Liver (tissue), 8 donors: ENCODE measurements at regions not wholly inside any gene's neighbourhood (a gene's known extent, or its start where the extent isn't known, plus 50 kb on each side); places are given as distances from the start of the nearest gene placed in this dataset.

Source experiments
- DNase-seq: peaks from one replicate; pipeline ENCODE4 v3.0.0-alpha.2; 2017; ENCODE audit warnings: low spot score
- H3K27ac ChIP-seq, 2 donors: one replicate each; pipeline ENCODE4 v1.7.0; 2013; ENCODE audit warnings: inconsistent platforms in 2 of 2, low read length in 2 of 2, control low read depth in 1 of 2, low read depth in 1 of 2, mild to moderate bottlenecking in 1 of 2
- H3K27me3 ChIP-seq, 4 donors: one replicate each; pipeline versions ENCODE4 v1.6.1 to v1.7.0; 2013; ENCODE audit warnings: low read length in 3 of 4, inconsistent platforms in 1 of 4, mild to moderate bottlenecking in 1 of 4, moderate library complexity in 1 of 4; ENCODE audit not compliant: control insufficient read depth in 4 of 4, insufficient read depth in 4 of 4
- H3K36me3 ChIP-seq, 4 donors: one replicate each; pipeline versions ENCODE4 v1.6.1 to v1.7.0; 2013; ENCODE audit warnings: low read length in 3 of 4, mild to moderate bottlenecking in 3 of 4, low read depth in 1 of 4, moderate library complexity in 1 of 4; ENCODE audit not compliant: control insufficient read depth in 4 of 4, insufficient read depth in 3 of 4
- H3K4me1 ChIP-seq, 4 donors: one replicate each; pipeline versions ENCODE4 v1.6.1 to v1.7.0; 2013; ENCODE audit warnings: low read length in 3 of 4, mild to moderate bottlenecking in 3 of 4, moderate library complexity in 1 of 4; ENCODE audit not compliant: control insufficient read depth in 4 of 4, insufficient read depth in 4 of 4
- H3K4me3 ChIP-seq, 3 donors: one replicate each; pipeline versions ENCODE4 v1.6.1 to v1.7.0; 2013; ENCODE audit warnings: low read length in 3 of 3, control low read depth in 1 of 3, low read depth in 1 of 3, mild to moderate bottlenecking in 1 of 3
- H3K9ac ChIP-seq, 2 donors: one replicate each; pipeline ENCODE4 v1.7.0; 2013; ENCODE audit warnings: low read length in 2 of 2, mild to moderate bottlenecking in 2 of 2, moderate library complexity in 2 of 2, control low read depth in 1 of 2, low read depth in 1 of 2
- H3K9me3 ChIP-seq, 4 donors: one replicate each; pipeline versions ENCODE4 v1.6.1 to v1.7.0; 2013; ENCODE audit warnings: low read length in 3 of 4; ENCODE audit not compliant: control insufficient read depth in 4 of 4
- ATF3 ChIP-seq: IDR thresholded peaks from 2 replicates; pipeline ENCODE4 v1.6.1; 2016; ENCODE audit warnings: antibody characterized with exemption
- CTCF ChIP-seq: fragments of 150-350 bp; IDR thresholded peaks from 2 replicates; pipeline ENCODE4 v1.5.1; 2017; ENCODE audit warnings: improper control_type of control experiment, low read depth, low read length; ENCODE audit not compliant: missing input control
- EGR1 ChIP-seq, 2 donors: IDR thresholded peaks; 2 replicates each; pipeline ENCODE4 v1.6.1; 2016 to 2018; ENCODE audit warnings: antibody characterized with exemption in 2 of 2, low read depth in 2 of 2
- FOXA2 ChIP-seq: IDR thresholded peaks from 2 replicates; pipeline ENCODE4 v1.6.1; 2016; ENCODE audit warnings: antibody characterized with exemption
- GABPA ChIP-seq, 2 donors: IDR thresholded peaks in 1 of 2; conservative IDR thresholded peaks in 1 of 2; 2 replicates each; pipeline ENCODE4 v1.6.1; 2016; ENCODE audit warnings: antibody characterized with exemption in 2 of 2, mild to moderate bottlenecking in 1 of 2, moderate library complexity in 1 of 2
- HNF4A ChIP-seq, 2 donors: conservative IDR thresholded peaks; 2 replicates each; pipeline ENCODE4 v1.6.1; 2016; ENCODE audit warnings: antibody characterized with exemption in 2 of 2, mild to moderate bottlenecking in 2 of 2
- HNF4G ChIP-seq: IDR thresholded peaks from 2 replicates; pipeline ENCODE4 v1.6.1; 2016; ENCODE audit warnings: antibody characterized with exemption
- JUND ChIP-seq, 2 donors: IDR thresholded peaks; 2 replicates each; pipeline ENCODE4 v1.6.1; 2016; ENCODE audit warnings: antibody characterized with exemption in 2 of 2
- NR2F2 ChIP-seq: IDR thresholded peaks from 2 replicates; pipeline ENCODE4 v1.6.1; 2016; ENCODE audit warnings: antibody characterized with exemption
- RAD21 ChIP-seq, 2 donors: IDR thresholded peaks; 2 replicates each; pipeline ENCODE4 v1.6.1; 2016; ENCODE audit warnings: antibody characterized with exemption in 2 of 2, mild to moderate bottlenecking in 2 of 2
- REST ChIP-seq: IDR thresholded peaks from 2 replicates; pipeline ENCODE4 v1.6.1; 2016; ENCODE audit warnings: antibody characterized with exemption, mild to moderate bottlenecking
- RXRA ChIP-seq, 2 donors: IDR thresholded peaks; 2 replicates each; pipeline ENCODE4 v1.6.1; 2017 to 2018; ENCODE audit warnings: antibody characterized with exemption in 2 of 2, mild to moderate bottlenecking in 1 of 2
- SP1 ChIP-seq: IDR thresholded peaks from 2 replicates; pipeline ENCODE4 v1.6.1; 2018; ENCODE audit warnings: antibody characterized with exemption, mild to moderate bottlenecking
- TAF1 ChIP-seq: conservative IDR thresholded peaks from 2 replicates; pipeline ENCODE4 v1.6.1; 2016; ENCODE audit warnings: antibody characterized with exemption, mild to moderate bottlenecking
- YY1 ChIP-seq: IDR thresholded peaks from 2 replicates; pipeline ENCODE4 v1.6.1; 2016; ENCODE audit warnings: antibody characterized with exemption, mild to moderate bottlenecking
- ZBTB33 ChIP-seq: IDR thresholded peaks from 2 replicates; pipeline ENCODE4 v1.6.1; 2016; ENCODE audit warnings: antibody characterized with exemption
- WGBS: extraction: QIAGEN DNeasy Blood & Tissue Kit; methylation state at CpG from one replicate; pipeline ENCODE4 v1.1.7; 2013; 5-methylcytosine and 5-hydroxymethylcytosine counted together
- donor health status: healthy.
- donor health status: healthy.
- donor health status: healthy.
- donor health status: healthy.
- donor health status: healthy.

- peaks cover 0 to 1% (median 0%) of the 10 kb centered on the region in 4 donors for H3K4me1 ChIP-seq
- DNase-seq = no peak
- H3K9ac ChIP-seq = no peak overlapping the region
- 80% methylated on average over 5 of the region's 5 CpGs for WGBS
- no peaks in the 10 kb centered on the region for H3K27me3 ChIP-seq
- H3K9me3 ChIP-seq = no peaks in the 10 kb centered on the region
- no peak for TF ChIP-seq HNF4A (conservative IDR thresholded peaks at IDR 0.05)
- no peak for TF ChIP-seq YY1
- no peak for TF ChIP-seq EGR1 (IDR thresholded peaks at IDR 0.05; ENCODE audit: low read depth in 2 of 2)
- TF ChIP-seq REST = no peak
- TF ChIP-seq FOXA2 = no peak
- no peaks in the 10 kb centered on the region for H3K36me3 ChIP-seq
- H3K27ac ChIP-seq = no peak overlapping the region
- no peak overlapping the region for H3K4me3 ChIP-seq
Observed at GRCh38 chr18:78473563-78473962, 506.1 kb upstream of the SALL3 start.

GRCh38 chr18:78477840-78478239, 501.8 kb upstream of the SALL3 start:
- Histone ChIP-seq H3K4me3 (no peak overlapping the region), H3K9ac (no peak overlapping the region)
- DNase-seq = no peak

More at GRCh38 chr18:78477840-78478239, 501.8 kb upstream of the SALL3 start:
- no peaks in the 10 kb centered on the region for H3K27me3 ChIP-seq
- no peak overlapping the region for H3K27ac ChIP-seq
- WGBS = 70% methylated on average over 9 of the region's 9 CpGs
- no peaks in the 10 kb centered on the region for H3K4me1 ChIP-seq
- TF ChIP-seq GABPA (IDR thresholded peaks at IDR 0.05 in 1 of 2, conservative IDR thresholded peaks at IDR 0.05 in 1 of 2) (no peak), RXRA (IDR thresholded peaks at IDR 0.05) (no peak), SP1 (no peak), YY1 (no peak), NR2F2 (no peak), CTCF (no peak), RAD21 (IDR thresholded peaks at IDR 0.05) (no peak), ZBTB33 (no peak), JUND (IDR thresholded peaks at IDR 0.05) (no peak), ATF3 (no peak), EGR1 (IDR thresholded peaks at IDR 0.05; ENCODE audit: low read depth in 2 of 2) (no peak), TAF1 (no peak), FOXA2 (no peak), REST (no peak), HNF4G (no peak)
- H3K36me3 ChIP-seq = no peaks in the 10 kb centered on the region
- H3K9me3 ChIP-seq = no peaks in the 10 kb centered on the region
